Uterus (tissue), 2 donors: ENCODE measurements at regions not wholly inside any gene's neighbourhood (a gene's known extent, or its start where the extent isn't known, plus 50 kb on each side); places are given as distances from the start of the nearest gene placed in this dataset.

ENCODE experiments used
- CTCF ChIP-seq, 4 experiments: fragments of 200-600 bp in 2 of 4; fragments of 450-650 bp in 2 of 4; sonication (generic) in 2 of 4; IDR thresholded peaks; one replicate each; pipeline ENCODE4 v1.5.1; 2016 to 2019; ENCODE audit warnings: antibody characterized with exemption in 4 of 4, mild to moderate bottlenecking in 2 of 4, moderate library complexity in 1 of 4
- POLR2A ChIP-seq, 2 donors: fragments of 450-650 bp; IDR thresholded peaks; one replicate each; pipeline ENCODE4 v1.6.1; 2016; ENCODE audit warnings: antibody characterized with exemption in 2 of 2, mild to moderate bottlenecking in 1 of 2, moderate library complexity in 1 of 2

GRCh38 chr6:55968926-55969325, 93.5 kb upstream of the BMP5 start:
- TF ChIP-seq CTCF (IDR thresholded peaks at IDR 0.05) (no peak), POLR2A (IDR thresholded peaks at IDR 0.05) (no peak)
